Ishikawa (cell line): ENCODE measurements at regions not wholly inside any gene's neighbourhood (a gene's known extent, or its start where the extent isn't known, plus 50 kb on each side); places are given as distances from the start of the nearest gene placed in this dataset.

Experiments used
- CEBPB ChIP-seq: IDR thresholded peaks from 2 replicates; pipeline ENCODE4 v1.6.1; 2012
- NFIC ChIP-seq: IDR thresholded peaks from 2 replicates; pipeline ENCODE4 v1.6.1; 2012
- RAD21 ChIP-seq: IDR thresholded peaks from 2 replicates; pipeline ENCODE4 v1.6.1; 2012; ENCODE audit warnings: low read depth
- TEAD4 ChIP-seq: IDR thresholded peaks from 2 replicates; pipeline ENCODE4 v1.6.1; 2012
- YY1 ChIP-seq: IDR thresholded peaks from 2 replicates; pipeline ENCODE4 v1.6.1; 2012; ENCODE audit warnings: low read depth
- TF ChIP-seq, protein P1 (sequence below): IDR thresholded peaks from 2 replicates; pipeline ENCODE4 v1.6.1; 2012
- TF ChIP-seq, protein P2 (sequence below): IDR thresholded peaks from 2 replicates; pipeline ENCODE4 v1.6.1; 2012; ENCODE audit warnings: low read depth, mild to moderate bottlenecking

DNA sequence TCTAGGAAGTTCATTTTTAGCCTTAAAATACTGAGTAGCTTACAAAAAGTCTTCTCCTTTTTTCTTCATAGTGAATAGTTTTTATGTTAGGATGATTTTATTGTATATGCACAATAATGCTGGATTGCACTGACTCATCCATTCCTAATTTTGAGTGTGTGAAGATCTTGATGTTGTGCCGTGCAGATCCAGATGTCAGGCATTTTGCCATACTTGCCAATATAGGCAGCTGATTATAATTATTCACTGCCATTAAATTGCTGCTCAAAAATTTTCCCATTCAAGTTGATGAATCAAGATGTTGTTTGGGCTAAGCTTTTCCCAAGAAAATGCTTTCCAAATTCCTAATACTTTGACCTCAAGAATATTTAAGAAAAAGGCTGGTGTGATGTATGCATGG, 218.3 kb downstream of the AHR start:
- TF ChIP-seq RAD21 = no peak
- TF ChIP-seq, protein P1, sequence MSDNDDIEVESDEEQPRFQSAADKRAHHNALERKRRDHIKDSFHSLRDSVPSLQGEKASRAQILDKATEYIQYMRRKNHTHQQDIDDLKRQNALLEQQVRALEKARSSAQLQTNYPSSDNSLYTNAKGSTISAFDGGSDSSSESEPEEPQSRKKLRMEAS = no peak
- TF ChIP-seq, protein P2, sequence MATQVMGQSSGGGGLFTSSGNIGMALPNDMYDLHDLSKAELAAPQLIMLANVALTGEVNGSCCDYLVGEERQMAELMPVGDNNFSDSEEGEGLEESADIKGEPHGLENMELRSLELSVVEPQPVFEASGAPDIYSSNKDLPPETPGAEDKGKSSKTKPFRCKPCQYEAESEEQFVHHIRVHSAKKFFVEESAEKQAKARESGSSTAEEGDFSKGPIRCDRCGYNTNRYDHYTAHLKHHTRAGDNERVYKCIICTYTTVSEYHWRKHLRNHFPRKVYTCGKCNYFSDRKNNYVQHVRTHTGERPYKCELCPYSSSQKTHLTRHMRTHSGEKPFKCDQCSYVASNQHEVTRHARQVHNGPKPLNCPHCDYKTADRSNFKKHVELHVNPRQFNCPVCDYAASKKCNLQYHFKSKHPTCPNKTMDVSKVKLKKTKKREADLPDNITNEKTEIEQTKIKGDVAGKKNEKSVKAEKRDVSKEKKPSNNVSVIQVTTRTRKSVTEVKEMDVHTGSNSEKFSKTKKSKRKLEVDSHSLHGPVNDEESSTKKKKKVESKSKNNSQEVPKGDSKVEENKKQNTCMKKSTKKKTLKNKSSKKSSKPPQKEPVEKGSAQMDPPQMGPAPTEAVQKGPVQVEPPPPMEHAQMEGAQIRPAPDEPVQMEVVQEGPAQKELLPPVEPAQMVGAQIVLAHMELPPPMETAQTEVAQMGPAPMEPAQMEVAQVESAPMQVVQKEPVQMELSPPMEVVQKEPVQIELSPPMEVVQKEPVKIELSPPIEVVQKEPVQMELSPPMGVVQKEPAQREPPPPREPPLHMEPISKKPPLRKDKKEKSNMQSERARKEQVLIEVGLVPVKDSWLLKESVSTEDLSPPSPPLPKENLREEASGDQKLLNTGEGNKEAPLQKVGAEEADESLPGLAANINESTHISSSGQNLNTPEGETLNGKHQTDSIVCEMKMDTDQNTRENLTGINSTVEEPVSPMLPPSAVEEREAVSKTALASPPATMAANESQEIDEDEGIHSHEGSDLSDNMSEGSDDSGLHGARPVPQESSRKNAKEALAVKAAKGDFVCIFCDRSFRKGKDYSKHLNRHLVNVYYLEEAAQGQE = no peak
- no peak for TF ChIP-seq NFIC
- no peak for TF ChIP-seq YY1
- TF ChIP-seq TEAD4 = no peak
- no peak for TF ChIP-seq CEBPB
